T-helper 1 cell treated with Interleukin-12 subunit alpha and Interleukin-12 subunit beta and Interleukin-4 antibody, amounts not matched to agents 30 μg/mL and 1 μg/mL, for 36 hours (primary cell): ENCODE measurements at regions not wholly inside any gene's neighbourhood (a gene's known extent, or its start where the extent isn't known, plus 50 kb on each side); places are given as distances from the start of the nearest gene placed in this dataset.

ENCODE experiments used
- H3K27ac Mint-ChIP-seq: one replicate; pipeline ENCODE4 v1.8.0; 2021; ENCODE audit warnings: mild to moderate bottlenecking, mixed read lengths
- H3K27me3 Mint-ChIP-seq: one replicate; pipeline ENCODE4 v1.8.0; 2021; ENCODE audit warnings: low read depth, mixed read lengths
- H3K36me3 Mint-ChIP-seq: one replicate; pipeline ENCODE4 v1.8.0; 2021; ENCODE audit warnings: low read depth, mixed read lengths
- H3K4me1 Mint-ChIP-seq: one replicate; pipeline ENCODE4 v1.8.0; 2021; ENCODE audit warnings: low read depth, mixed read lengths
- H3K4me3 Mint-ChIP-seq: one replicate; pipeline ENCODE4 v1.8.0; 2021; ENCODE audit warnings: mild to moderate bottlenecking, moderate library complexity, mixed read lengths
- H3K9me3 Mint-ChIP-seq: one replicate; pipeline ENCODE4 v1.8.0; 2021; ENCODE audit warnings: mixed read lengths

DNA sequence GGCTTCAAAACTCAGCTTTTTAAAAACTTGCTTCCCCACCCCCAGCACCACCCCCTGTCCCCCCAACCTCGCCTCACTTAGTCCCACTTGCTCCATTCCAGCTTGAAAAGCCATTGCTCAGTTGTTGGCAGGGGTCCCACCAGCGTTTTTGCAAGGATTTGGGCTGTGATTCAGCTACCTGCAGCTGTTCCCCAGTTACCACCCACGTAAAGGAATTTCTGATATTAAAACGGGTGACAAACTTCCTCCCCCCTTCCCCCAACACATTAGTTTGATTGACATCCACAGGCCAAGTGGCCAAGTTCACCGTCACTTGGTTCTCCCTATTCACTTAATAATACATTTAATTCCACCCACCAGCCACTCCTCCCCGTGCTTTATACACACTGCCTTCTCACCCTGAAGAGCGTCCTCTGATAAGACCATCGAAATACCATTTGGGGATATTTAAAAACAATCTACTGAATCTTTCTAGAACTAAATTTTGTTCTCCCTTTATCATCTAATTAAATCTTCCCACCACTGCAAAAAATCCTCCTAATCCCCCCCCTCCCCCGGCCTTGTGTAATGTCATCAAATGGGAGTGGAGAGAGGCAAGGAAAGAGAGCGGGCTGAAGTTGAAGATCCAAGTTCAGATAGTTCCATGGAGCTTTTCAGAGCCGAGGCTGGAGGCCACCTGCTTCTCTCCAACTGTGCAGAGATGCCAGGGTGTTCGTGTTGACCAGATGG is 55.1 kb downstream of the SOX9 start:
- Mint-ChIP-seq H3K27ac (no peak overlapping the region), H3K36me3 (no peaks in the 10 kb centered on the region), H3K4me3 (no peak overlapping the region), H3K4me1 (no peaks in the 10 kb centered on the region), H3K9me3 (peaks cover 6% of the 10 kb centered on the region), H3K27me3 (no peaks in the 10 kb centered on the region)

DNA sequence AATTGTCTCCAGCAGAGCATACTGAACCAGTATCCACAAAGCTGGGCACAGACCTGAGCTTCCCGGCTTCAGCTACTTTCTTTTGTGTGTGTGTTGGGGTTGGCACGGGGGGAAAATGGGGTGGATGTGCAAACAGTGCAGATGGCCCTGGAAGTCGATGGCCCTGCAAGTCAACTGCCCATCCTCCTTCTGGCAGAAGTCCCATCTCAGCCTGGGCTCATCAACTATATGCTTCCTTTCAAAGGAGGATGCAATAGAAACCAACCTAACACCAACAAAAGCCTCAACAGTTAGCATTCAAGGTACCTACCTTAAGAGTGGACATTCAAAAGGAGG is 55.7 kb downstream of the SOX9 start:
- H3K4me3 Mint-ChIP-seq, result no peak overlapping the region
- no peak overlapping the region for H3K27ac Mint-ChIP-seq
- no peaks in the 10 kb centered on the region for H3K27me3 Mint-ChIP-seq
- no peaks in the 10 kb centered on the region for H3K4me1 Mint-ChIP-seq
- no peaks in the 10 kb centered on the region for H3K36me3 Mint-ChIP-seq
- peaks cover 10% of the 10 kb centered on the region for H3K9me3 Mint-ChIP-seq

DNA sequence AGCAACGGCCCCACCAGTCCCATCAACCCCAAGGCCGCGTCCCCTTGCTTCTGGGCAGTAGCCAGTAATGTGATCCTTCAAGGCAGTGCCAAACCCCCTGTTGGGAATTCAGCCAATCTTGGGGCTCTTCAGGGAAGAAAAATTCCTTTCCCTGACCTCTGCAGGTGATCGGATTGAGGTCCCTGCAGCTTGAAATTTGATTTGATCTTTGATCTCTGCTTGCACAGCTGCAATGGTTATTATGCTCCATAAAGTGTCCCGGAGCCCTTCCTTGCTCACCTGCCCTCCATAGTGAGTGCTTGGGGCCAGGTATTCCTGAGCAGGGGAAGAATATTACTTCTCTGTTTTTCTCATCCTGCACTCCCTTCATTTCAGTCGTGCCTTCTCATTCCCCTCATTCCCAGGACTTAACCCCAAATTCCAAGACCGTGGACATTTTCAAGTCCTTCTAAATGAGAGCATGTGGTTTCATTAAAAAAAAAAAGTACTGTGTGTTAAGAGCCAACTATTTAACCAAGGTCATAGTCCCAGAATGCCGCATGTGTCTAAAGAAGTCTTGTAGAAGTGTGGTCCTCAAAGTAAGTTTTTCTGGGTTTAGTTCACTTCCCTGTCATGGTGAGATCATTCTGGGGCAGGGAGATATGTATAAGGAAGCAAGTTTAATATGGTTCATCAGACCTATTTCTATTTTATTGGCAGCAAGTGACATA is 56.3 kb downstream of the SOX9 start:
- H3K4me3 Mint-ChIP-seq, result no peak overlapping the region
- no peaks in the 10 kb centered on the region for H3K27me3 Mint-ChIP-seq
- no peaks in the 10 kb centered on the region for H3K4me1 Mint-ChIP-seq
- H3K36me3 Mint-ChIP-seq, result no peaks in the 10 kb centered on the region
- no peak overlapping the region for H3K27ac Mint-ChIP-seq
- peaks cover 10% of the 10 kb centered on the region for H3K9me3 Mint-ChIP-seq

DNA sequence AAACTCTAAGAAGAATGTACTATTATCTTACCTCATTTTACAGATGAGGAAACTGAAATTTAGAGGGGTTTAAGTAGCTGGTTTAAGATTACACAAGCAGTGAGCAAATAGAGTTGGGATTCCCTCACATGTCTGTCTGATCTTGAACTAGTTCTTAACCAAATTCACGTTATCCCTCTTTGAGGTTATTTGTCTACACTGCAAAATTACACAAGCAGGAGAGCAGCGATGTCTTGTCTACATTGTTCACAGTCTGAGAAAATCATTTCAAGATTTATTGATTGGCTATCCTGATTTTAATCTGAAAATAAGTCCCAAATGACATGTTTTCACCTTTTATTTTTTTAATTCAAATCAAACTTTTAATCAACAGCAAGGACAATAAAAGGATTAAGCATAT is 56.9 kb downstream of the SOX9 start:
- Mint-ChIP-seq H3K27ac (no peak overlapping the region), H3K4me3 (no peak overlapping the region), H3K27me3 (no peaks in the 10 kb centered on the region), H3K4me1 (no peaks in the 10 kb centered on the region), H3K36me3 (no peaks in the 10 kb centered on the region), H3K9me3 (peaks cover 10% of the 10 kb centered on the region)

DNA sequence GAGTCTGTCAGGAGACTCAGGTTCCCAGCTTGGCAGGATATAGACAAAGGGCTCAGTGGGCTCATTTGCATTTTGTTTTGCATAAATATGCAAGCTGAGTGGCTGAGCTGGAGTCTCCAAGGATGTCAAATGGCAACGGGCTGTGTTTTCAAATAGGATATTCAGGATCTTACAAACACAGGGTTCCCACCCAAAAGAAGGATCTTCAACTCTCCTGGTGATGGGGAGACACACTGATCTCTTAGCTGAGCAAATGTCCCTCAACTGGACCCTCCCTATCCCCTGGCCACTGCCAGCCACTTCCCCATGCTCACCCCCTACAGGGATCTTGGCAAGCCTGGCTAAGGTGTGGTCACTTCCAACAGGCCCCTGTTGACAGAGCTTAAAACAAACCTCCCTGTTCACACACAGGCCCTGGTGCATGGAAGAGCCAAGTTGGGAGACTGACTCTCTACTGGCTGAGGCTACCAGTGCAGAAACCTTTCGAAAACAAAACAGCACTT is 61.6 kb downstream of the SOX9 start:
- Mint-ChIP-seq H3K4me1 (no peaks in the 10 kb centered on the region), H3K27me3 (no peaks in the 10 kb centered on the region), H3K9me3 (peaks cover 4% of the 10 kb centered on the region), H3K27ac (no peak overlapping the region), H3K36me3 (no peaks in the 10 kb centered on the region), H3K4me3 (no peak overlapping the region)

DNA sequence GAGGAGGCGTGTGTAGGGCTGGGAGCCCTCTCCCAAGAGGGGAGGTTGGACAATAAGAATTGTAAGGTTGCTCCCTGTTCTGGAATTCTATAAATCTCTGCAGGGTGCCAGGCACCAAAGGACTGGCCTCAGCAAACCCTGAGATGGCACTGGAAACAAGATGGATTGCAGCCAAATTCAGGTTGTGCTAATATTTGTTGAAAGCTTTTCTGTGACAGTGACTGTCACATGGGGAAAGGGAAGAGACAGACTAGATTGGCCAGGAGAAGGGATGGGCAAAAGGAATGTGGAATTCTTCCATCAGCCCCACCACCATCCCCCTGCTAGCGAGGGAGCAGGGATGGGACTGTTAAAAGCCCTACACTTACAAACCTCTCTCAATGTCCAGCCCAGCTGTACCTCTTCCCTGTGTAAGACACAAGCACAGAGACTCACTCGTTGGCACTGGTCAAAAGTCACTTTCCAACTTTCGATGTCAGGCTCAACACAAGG is 62.4 kb downstream of the SOX9 start:
- Mint-ChIP-seq H3K9me3 (peaks cover 4% of the 10 kb centered on the region), H3K27me3 (no peaks in the 10 kb centered on the region), H3K36me3 (no peaks in the 10 kb centered on the region), H3K4me3 (no peak overlapping the region), H3K4me1 (no peaks in the 10 kb centered on the region), H3K27ac (no peak overlapping the region)

DNA sequence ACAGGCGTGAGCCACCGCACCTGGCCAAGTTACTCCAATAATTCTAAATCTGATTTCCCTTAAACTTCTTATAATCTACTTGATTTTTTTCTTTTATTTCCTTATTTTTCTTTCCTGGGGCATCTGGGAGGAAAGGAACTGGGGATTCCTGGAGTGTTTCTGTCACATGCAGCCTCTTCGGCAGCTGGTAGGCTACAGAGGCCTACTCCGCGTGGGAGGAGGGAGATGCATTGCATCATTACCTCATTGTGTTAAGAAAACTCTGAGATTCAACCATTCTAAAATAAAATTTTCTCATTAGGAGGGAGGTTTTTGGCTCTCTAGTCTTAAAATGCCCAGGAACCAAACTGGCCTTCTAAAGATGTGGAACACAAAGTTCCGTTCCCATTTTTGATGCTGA is 64.0 kb downstream of the SOX9 start:
- Mint-ChIP-seq H3K36me3 (no peaks in the 10 kb centered on the region), H3K27me3 (no peaks in the 10 kb centered on the region), H3K4me3 (no peak overlapping the region), H3K4me1 (no peaks in the 10 kb centered on the region), H3K9me3 (peaks cover 4% of the 10 kb centered on the region), H3K27ac (no peak overlapping the region)

DNA sequence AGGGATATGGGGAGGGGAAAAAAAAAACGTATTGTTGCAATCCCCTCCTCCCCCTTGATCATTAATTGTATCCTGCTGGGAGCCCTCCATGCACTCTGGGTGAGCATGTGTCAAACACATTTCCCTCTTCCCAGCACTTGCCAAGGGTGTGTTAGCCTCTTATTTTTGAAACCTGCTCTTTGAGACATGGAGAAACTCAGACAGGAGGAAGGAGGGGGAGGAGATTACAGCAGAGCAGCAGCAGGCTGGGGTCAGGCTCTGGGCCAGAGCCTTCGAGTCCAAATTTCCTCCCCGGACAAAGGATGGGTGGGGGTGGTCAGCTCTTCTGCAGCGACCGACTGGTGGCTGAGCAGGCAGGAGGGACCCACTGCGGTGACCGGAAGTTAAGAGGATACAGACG is 64.7 kb downstream of the SOX9 start:
- Mint-ChIP-seq H3K4me3 (no peak overlapping the region), H3K4me1 (no peaks in the 10 kb centered on the region), H3K27ac (no peak overlapping the region), H3K9me3 (peaks cover 4% of the 10 kb centered on the region), H3K27me3 (no peaks in the 10 kb centered on the region), H3K36me3 (no peaks in the 10 kb centered on the region)

DNA sequence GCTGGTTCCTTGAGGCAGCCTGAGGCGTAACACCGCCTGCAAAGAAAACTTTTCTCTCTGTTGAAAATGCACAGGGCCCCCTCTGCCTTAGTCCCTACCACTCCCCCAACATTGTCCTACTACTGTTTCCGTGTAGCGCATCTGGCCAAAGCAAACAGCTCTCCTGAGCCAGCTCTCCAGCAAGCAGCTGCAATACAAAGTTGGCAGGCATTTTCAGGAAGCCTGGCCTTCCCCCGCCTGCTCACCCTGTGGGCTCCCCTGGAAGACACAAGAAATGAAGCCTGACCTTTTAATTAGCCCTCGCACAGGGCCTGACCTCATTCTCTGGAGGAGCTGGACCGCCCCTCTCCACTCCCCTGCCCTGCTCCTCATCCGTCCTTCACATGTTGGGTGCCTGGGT is 66.7 kb downstream of the SOX9 start:
- Mint-ChIP-seq H3K27ac (no peak overlapping the region), H3K4me1 (no peaks in the 10 kb centered on the region)

DNA sequence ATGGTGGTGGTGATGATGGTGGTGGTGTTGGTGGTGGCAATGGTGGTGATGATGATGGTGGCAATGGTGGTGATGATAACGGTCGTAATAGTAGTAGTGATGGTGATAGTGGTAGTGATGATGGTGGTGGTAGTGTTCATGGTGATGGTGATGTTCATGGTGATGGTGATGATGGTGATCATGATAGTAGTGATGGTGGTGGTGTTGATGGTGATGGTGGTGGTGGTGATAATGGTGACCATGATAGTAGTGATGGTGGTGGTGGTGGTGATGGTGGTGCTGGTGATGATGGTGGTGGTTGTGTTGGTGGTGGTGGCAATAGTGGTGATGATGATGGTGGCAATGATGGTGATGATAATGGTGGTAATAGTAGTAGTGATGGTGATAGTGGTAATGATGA is 68.0 kb downstream of the SOX9 start:
- no peaks in the 10 kb centered on the region for H3K4me1 Mint-ChIP-seq
- H3K27me3 Mint-ChIP-seq, result no peaks in the 10 kb centered on the region
- no peak overlapping the region for H3K27ac Mint-ChIP-seq
- H3K36me3 Mint-ChIP-seq, result no peaks in the 10 kb centered on the region
- peaks cover 7% of the 10 kb centered on the region for H3K9me3 Mint-ChIP-seq
- no peak overlapping the region for H3K4me3 Mint-ChIP-seq

More for the DNA sequence above, 66.7 kb downstream of the SOX9 start:
- no peaks in the 10 kb centered on the region for H3K36me3 Mint-ChIP-seq
- no peak overlapping the region for H3K4me3 Mint-ChIP-seq
- H3K9me3 Mint-ChIP-seq, result peaks cover under 1% of the 10 kb centered on the region
- no peaks in the 10 kb centered on the region for H3K27me3 Mint-ChIP-seq

DNA sequence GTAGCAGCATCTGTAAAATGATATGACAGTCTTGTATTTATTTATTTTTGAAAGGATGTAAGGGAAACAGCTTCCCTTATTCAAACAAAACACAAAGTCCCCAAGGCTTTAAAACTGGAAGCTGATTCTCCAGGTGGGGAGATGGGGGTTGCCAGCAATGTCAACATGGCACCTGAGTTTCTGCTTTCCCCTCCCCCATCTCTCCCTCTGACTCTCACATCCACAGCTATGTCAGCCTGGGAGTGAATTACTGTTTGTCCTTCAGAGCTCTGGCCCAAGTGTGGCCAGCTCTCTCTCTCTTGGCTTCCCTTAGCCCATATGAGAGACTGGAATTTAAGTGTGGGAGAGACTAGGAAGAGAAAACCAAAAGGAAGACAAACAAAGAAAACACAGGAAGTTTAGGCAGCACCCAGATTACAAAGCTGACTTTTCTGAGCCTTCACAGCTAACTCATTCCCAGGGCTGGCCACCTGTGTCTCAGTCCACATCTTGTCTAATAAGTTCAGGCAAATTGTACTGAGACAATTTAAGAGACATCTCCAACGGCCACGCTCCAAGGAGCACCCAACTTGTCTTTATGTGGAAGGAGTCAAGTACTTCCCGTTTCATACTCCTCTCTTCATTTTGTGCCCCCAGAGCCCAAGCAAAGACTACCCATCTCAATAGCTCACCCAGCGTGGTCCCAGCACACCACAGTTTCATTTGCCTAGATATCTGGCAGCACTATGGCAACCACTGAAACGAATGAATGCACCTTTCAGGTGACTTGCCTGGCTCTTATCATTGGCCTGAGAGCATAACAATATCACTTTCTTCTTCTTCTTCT is 69.2 kb downstream of the SOX9 start:
- H3K4me3 Mint-ChIP-seq, result no peak overlapping the region
- H3K36me3 Mint-ChIP-seq, result no peaks in the 10 kb centered on the region
- no peaks in the 10 kb centered on the region for H3K4me1 Mint-ChIP-seq
- H3K9me3 Mint-ChIP-seq, result peaks cover 7% of the 10 kb centered on the region
- no peak overlapping the region for H3K27ac Mint-ChIP-seq
- H3K27me3 Mint-ChIP-seq, result no peaks in the 10 kb centered on the region

DNA sequence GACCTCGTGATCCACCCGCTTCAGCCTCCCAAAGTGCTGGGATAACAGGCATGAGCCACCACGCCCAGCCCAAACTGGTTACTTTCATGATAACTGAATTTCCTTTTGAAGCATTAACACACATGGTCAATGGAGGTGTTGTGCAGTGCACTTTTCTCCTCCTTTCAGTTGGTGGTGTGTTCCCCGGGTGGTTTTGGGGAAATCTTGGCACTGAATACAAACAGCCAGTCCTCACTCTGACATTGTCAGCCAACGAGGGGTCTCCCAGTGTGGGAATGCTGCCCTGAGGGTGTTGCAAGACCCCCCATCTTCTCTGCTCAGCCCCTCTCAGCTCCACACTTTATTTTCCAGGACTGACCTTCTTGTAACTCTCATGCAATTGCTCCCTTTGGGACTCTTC is 70.5 kb downstream of the SOX9 start:
- no peaks in the 10 kb centered on the region for H3K36me3 Mint-ChIP-seq
- no peaks in the 10 kb centered on the region for H3K4me1 Mint-ChIP-seq
- no peaks in the 10 kb centered on the region for H3K27me3 Mint-ChIP-seq
- peaks cover 7% of the 10 kb centered on the region for H3K9me3 Mint-ChIP-seq
- H3K27ac Mint-ChIP-seq, result no peak overlapping the region
- no peak overlapping the region for H3K4me3 Mint-ChIP-seq

DNA sequence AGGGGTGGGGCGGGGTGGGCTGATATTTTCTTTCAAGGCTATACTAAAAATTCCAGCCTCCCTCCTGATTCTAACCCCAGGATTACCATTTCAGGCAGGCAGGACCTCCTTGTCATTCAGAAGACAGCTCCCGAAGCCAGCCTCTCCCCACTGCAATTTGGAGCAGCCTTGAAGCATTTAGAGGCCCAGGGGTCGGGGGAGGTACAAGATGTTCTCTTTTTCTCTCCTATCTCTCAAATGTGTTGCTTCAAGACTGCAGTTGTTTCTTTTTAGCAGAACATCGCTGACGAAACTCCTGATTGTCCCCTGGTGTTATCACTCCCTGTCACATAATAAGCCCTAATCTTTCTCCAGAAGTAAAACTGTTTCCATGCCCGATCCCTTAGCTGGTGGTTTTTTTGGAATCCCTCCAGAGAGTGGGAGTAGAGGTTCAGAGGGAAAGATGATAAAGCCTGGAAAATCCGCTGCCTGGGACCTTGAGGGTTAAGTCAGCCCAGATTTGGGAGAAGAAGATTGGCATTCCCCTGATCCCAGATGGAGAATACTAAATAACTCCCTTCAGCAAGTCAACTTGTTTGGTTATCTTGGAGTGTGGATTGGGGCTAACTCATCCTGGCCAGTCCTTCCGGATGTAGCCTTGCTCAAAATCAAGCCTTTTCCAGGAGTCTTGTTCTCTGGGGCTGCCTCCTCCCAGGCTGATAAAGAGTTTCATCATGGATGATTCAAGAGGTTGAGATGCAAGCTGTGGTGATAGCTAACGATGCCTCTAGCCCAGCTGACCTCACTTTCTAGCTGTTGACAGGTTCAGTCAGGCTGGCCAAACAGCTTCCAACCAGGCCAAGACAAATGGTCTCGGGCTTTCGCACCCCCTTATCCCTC is 71.3 kb downstream of the SOX9 start:
- peaks cover 10% of the 10 kb centered on the region for H3K9me3 Mint-ChIP-seq
- no peaks in the 10 kb centered on the region for H3K4me1 Mint-ChIP-seq
- no peak overlapping the region for H3K4me3 Mint-ChIP-seq
- no peaks in the 10 kb centered on the region for H3K36me3 Mint-ChIP-seq
- H3K27me3 Mint-ChIP-seq, result no peaks in the 10 kb centered on the region
- no peak overlapping the region for H3K27ac Mint-ChIP-seq

DNA sequence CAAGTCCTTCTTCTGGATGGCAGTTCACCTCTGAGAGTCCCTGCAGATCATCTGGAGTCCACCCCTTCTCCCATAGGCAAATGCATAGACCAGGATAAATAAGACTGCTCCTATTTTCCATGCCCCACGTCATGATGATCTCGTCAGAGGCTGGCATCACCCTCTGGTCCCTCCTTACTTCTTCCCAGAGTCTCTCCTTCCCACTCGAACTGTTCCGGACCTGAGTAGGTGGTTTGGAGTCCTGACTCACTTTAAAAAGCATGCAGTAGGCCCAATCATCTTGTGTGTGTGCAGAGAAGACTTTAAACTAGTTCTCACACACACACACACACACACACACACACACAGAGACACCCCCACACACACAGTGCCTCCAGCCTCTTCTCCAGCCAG is 72.0 kb downstream of the SOX9 start:
- no peak overlapping the region for H3K27ac Mint-ChIP-seq
- H3K27me3 Mint-ChIP-seq, result no peaks in the 10 kb centered on the region
- H3K4me3 Mint-ChIP-seq, result no peak overlapping the region
- H3K4me1 Mint-ChIP-seq, result no peaks in the 10 kb centered on the region
- H3K9me3 Mint-ChIP-seq, result peaks cover 11% of the 10 kb centered on the region
- H3K36me3 Mint-ChIP-seq, result no peaks in the 10 kb centered on the region
